ENCODE measurements at regions not wholly inside any gene's neighbourhood (a gene's known extent, or its start where the extent isn't known, plus 50 kb on each side); places are given as distances from the start of the nearest gene placed in this dataset.
"Not testable (repeated sequence)": the region's sequence is repeated elsewhere in the genome, so short reads cannot be mapped to it uniquely, and the experiment has no call there.

GRCh38 chr13:38283346-38283745 is 66.3 kb upstream of the UFM1 start:
- DNase-seq = peak; percentile 15

- no peak for DNase-seq
These were observed 84.5 kb upstream of the UFM1 start for GRCh38 chr13:38265132-38265497.

GRCh38 chr13:38264363-38265131 is 85.1 kb upstream of the UFM1 start:
- no peak for DNase-seq

- DNase-seq = peak; percentile 89
These were observed 87.4 kb upstream of the UFM1 start for GRCh38 chr13:38262211-38262610.

GRCh38 chr13:38255600-38255999 is 94.1 kb upstream of the UFM1 start:
- no peak for DNase-seq

GRCh38 chr13:38239874-38240273 is 109.8 kb upstream of the UFM1 start:
- DNase-seq = no peak

- no peak for DNase-seq
These were observed 121.3 kb upstream of the UFM1 start for GRCh38 chr13:38228322-38228721.

GRCh38 chr13:38226496-38226895 is 123.2 kb upstream of the UFM1 start:
- DNase-seq = no peak

GRCh38 chr13:38223089-38223488 is 126.6 kb upstream of the UFM1 start:
- DNase-seq = peak; percentile 43

GRCh38 chr13:38221120-38221519 is 128.5 kb upstream of the UFM1 start:
- DNase-seq = not testable (repeated sequence)

GRCh38 chr13:38216181-38216580 is 133.5 kb upstream of the UFM1 start:
- no peak for DNase-seq

- peak; percentile 86 for DNase-seq
These were observed 136.3 kb upstream of the UFM1 start for GRCh38 chr13:38213314-38213713.

GRCh38 chr13:38210928-38211596 is 138.6 kb upstream of the UFM1 start:
- DNase-seq = no peak

- no peak for DNase-seq
These were observed 145.1 kb upstream of the UFM1 start for GRCh38 chr13:38204556-38204955.

GRCh38 chr13:38202740-38203139 is 146.9 kb upstream of the UFM1 start:
- DNase-seq = peak; percentile 89

GRCh38 chr13:38191016-38191415 is 158.6 kb upstream of the UFM1 start:
- no peak for DNase-seq

GRCh38 chr13:38180670-38181069 is 169.0 kb upstream of the UFM1 start:
- no peak for DNase-seq

GRCh38 chr13:38180126-38180525 is 169.5 kb upstream of the UFM1 start:
- peak; percentile 66 for DNase-seq

GRCh38 chr13:38176664-38177063 is 173.0 kb upstream of the UFM1 start:
- no peak for DNase-seq

GRCh38 chr13:38173403-38173802 is 176.2 kb upstream of the UFM1 start:
- DNase-seq = no peak

GRCh38 chr13:38167164-38167822 is 182.4 kb upstream of the UFM1 start:
- no peak for DNase-seq

- peak; percentile 78 for DNase-seq
These were observed 183.5 kb upstream of the UFM1 start for GRCh38 chr13:38166116-38166515.

- DNase-seq = no peak
These were observed 189.5 kb upstream of the UFM1 start for GRCh38 chr13:38160131-38160530.

GRCh38 chr13:38159710-38160109 is 189.9 kb upstream of the UFM1 start:
- DNase-seq = no peak

All from fibroblast of skin of right quadriceps (primary cell).